VCaP (cell line): ENCODE measurements at regions not wholly inside any gene's neighbourhood (a gene's known extent, or its start where the extent isn't known, plus 50 kb on each side); places are given as distances from the start of the nearest gene placed in this dataset.

Source experiments
- H3K27ac ChIP-seq: fragments of 450-650 bp; 2 replicates; pipeline ENCODE4 v1.5.1; 2017
- CTCF ChIP-seq: fragments of 450-650 bp; conservative IDR thresholded peaks from 2 replicates; pipeline ENCODE4 v1.5.1; 2017; ENCODE audit warnings: mild to moderate bottlenecking, moderate library complexity

- H3K27ac ChIP-seq: no peak overlapping the region
- no peak for TF ChIP-seq CTCF
Measured at GRCh38 chr14:42806909-42807315, 1200.2 kb downstream of the LRFN5 start.

GRCh38 chr14:42804141-42804540, 1197.5 kb downstream of the LRFN5 start:
- no peak overlapping the region for H3K27ac ChIP-seq
- no peak for TF ChIP-seq CTCF

- no peak overlapping the region for H3K27ac ChIP-seq
- no peak for TF ChIP-seq CTCF
Measured at GRCh38 chr14:42802346-42802745, 1195.7 kb downstream of the LRFN5 start.

- TF ChIP-seq CTCF: no peak
- H3K27ac ChIP-seq: no peak overlapping the region
Measured at GRCh38 chr14:42792166-42792565, 1185.5 kb downstream of the LRFN5 start.

GRCh38 chr14:42782754-42783153, 1176.1 kb downstream of the LRFN5 start:
- no peak for TF ChIP-seq CTCF

GRCh38 chr14:42778984-42779383, 1172.3 kb downstream of the LRFN5 start:
- H3K27ac ChIP-seq: no peak overlapping the region
- no peak for TF ChIP-seq CTCF

More at GRCh38 chr14:42782754-42783153, 1176.1 kb downstream of the LRFN5 start:
- no peak overlapping the region for H3K27ac ChIP-seq

GRCh38 chr14:42750771-42751170, 1144.1 kb downstream of the LRFN5 start:
- no peak overlapping the region for H3K27ac ChIP-seq
- TF ChIP-seq CTCF: no peak

GRCh38 chr14:42742084-42742483, 1135.4 kb downstream of the LRFN5 start:
- no peak for TF ChIP-seq CTCF
- no peak overlapping the region for H3K27ac ChIP-seq
